NT2/D1 (cell line): ENCODE measurements at regions not wholly inside any gene's neighbourhood (a gene's known extent, or its start where the extent isn't known, plus 50 kb on each side); places are given as distances from the start of the nearest gene placed in this dataset.

ENCODE experiments used
- SUZ12 ChIP-seq: IDR thresholded peaks from 2 replicates; pipeline ENCODE4 v1.6.1; 2011; ENCODE audit not compliant: insufficient read length, insufficient read depth; ENCODE audit errors: extremely low read depth
- YY1 ChIP-seq: IDR thresholded peaks from 2 replicates; pipeline ENCODE4 v1.6.1; 2011; ENCODE audit not compliant: insufficient read length, insufficient read depth
- ZNF274 ChIP-seq: IDR thresholded peaks from 2 replicates; pipeline ENCODE4 v1.6.1; 2011; ENCODE audit warnings: mild to moderate bottlenecking, low read depth, low read length

GRCh38 chr18:67080601-67081000, 435.9 kb downstream of the DSEL start:
- TF ChIP-seq SUZ12 (no peak), YY1 (no peak), ZNF274 (no peak)
